ENCODE measurements at regions not wholly inside any gene's neighbourhood (a gene's known extent, or its start where the extent isn't known, plus 50 kb on each side); places are given as distances from the start of the nearest gene placed in this dataset.

GRCh38 chr1:231091831-231092301 lies 51.8 kb upstream of the FAM89A start (continued):
- TF ChIP-seq, protein P1, sequence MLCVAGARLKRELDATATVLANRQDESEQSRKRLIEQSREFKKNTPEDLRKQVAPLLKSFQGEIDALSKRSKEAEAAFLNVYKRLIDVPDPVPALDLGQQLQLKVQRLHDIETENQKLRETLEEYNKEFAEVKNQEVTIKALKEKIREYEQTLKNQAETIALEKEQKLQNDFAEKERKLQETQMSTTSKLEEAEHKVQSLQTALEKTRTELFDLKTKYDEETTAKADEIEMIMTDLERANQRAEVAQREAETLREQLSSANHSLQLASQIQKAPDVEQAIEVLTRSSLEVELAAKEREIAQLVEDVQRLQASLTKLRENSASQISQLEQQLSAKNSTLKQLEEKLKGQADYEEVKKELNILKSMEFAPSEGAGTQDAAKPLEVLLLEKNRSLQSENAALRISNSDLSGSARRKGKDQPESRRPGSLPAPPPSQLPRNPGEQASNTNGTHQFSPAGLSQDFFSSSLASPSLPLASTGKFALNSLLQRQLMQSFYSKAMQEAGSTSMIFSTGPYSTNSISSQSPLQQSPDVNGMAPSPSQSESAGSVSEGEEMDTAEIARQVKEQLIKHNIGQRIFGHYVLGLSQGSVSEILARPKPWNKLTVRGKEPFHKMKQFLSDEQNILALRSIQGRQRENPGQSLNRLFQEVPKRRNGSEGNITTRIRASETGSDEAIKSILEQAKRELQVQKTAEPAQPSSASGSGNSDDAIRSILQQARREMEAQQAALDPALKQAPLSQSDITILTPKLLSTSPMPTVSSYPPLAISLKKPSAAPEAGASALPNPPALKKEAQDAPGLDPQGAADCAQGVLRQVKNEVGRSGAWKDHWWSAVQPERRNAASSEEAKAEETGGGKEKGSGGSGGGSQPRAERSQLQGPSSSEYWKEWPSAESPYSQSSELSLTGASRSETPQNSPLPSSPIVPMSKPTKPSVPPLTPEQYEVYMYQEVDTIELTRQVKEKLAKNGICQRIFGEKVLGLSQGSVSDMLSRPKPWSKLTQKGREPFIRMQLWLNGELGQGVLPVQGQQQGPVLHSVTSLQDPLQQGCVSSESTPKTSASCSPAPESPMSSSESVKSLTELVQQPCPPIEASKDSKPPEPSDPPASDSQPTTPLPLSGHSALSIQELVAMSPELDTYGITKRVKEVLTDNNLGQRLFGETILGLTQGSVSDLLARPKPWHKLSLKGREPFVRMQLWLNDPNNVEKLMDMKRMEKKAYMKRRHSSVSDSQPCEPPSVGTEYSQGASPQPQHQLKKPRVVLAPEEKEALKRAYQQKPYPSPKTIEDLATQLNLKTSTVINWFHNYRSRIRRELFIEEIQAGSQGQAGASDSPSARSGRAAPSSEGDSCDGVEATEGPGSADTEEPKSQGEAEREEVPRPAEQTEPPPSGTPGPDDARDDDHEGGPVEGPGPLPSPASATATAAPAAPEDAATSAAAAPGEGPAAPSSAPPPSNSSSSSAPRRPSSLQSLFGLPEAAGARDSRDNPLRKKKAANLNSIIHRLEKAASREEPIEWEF (IDR thresholded peaks at IDR 0.05; ENCODE audit: insufficient replicate concordance, low read depth, low read length): no peak
- TF ChIP-seq CBX3 (IDR thresholded peaks at IDR 0.05; ENCODE audit: borderline replicate concordance, low read depth) (no peak), NR2F1 (conservative IDR thresholded peaks at IDR 0.05) (no peak), ATF7 (IDR thresholded peaks at IDR 0.05; ENCODE audit: low read depth) (no peak), TBL1XR1 (IDR thresholded peaks at IDR 0.05; ENCODE audit: low read depth, low read length) (no peak)

DNA sequence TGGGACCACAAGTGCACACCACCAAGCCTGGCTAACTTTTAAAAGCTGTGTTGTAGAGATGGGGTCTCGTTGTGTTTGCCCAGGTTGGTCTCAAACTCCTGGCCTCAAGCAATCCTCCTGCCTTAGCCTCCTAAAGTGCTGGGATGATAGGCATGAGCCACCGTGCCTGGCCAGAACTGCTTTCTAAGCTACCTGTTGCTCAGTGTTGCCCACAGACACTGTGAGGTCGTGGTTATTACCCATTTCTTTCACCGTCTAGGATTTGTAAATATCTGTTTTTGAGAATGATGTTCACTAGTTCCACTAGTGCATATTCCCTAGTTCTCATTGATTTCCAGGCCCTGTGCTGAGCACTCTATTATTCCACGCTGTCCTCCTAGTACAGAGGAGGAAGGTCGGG lies 51.4 kb upstream of the FAM89A start:
- no peak overlapping the region for H3K4me3 ChIP-seq
- 41% methylated on average over 6 of the region's 6 CpGs for WGBS (ENCODE audit: insufficient coverage, insufficient replicate concordance, low lambda C conversion rate, missing lambda C conversion rate)
- ChIA-PET CTCF (interaction anchor here (0.6 to 3.7 kb wide), 11 partner anchors 10 to 498 kb away, joined by 3 to 27 read pairs (median 4); no protein-coding TSS in a partner anchor), POLR2A (no interaction called here), RAD21 (ENCODE audit: unreplicated experiment) (interaction anchor here (1.0 kb wide), 2 partner anchors 167 to 175 kb away, joined by 3 read pairs; no protein-coding TSS in a partner anchor), SMC1A (ENCODE audit: uncharacterized antibody, unreplicated experiment) (interaction anchor here (0.7 to 3.4 kb wide), 5 partner anchors 56 to 178 kb away, joined by 3 to 12 read pairs (median 4); no protein-coding TSS in a partner anchor)
- no peak overlapping the region for H3K27ac ChIP-seq (ENCODE audit: control insufficient read depth, insufficient read depth)
- in situ Hi-C loops (cut with MboI): loop anchor here (10.0 kb wide), 1 partner anchor 177 kb away; no protein-coding TSS in a partner anchor
- ATAC-seq (no peak), DNase-seq (ENCODE audit: low read depth, low spot score) (no peak), FAIRE-seq (no peak)
- no peaks in the 10 kb centered on the region for H3K36me3 ChIP-seq (ENCODE audit: control insufficient read depth in 2 of 2, insufficient read depth in 2 of 2, low read length in 1 of 2)
- no peaks in the 10 kb centered on the region for H4K20me1 ChIP-seq (ENCODE audit: control insufficient read depth, insufficient read depth)
- intact Hi-C loops (cut with micrococcal nuclease; ENCODE audit: unreplicated experiment): loop anchor here (10.0 kb wide), 1 partner anchor 297 kb away; no protein-coding TSS in a partner anchor
- H3K9ac ChIP-seq (ENCODE audit: control insufficient read depth, insufficient read depth, low read length): no peak overlapping the region
- H3K4me2 ChIP-seq (ENCODE audit: control insufficient read depth, insufficient read depth): no peak overlapping the region
- no peaks in the 10 kb centered on the region; a peak in 1 of 4 replicates for H3K27me3 ChIP-seq (replicated peaks in 1 of 2; ENCODE audit: control insufficient read depth in 2 of 2, insufficient read depth in 2 of 2, low read length in 1 of 2)
- no TSS peak for BruUV-seq (replicated peaks)
- H3K9me3 ChIP-seq (replicated peaks; ENCODE audit: control insufficient read depth, insufficient read depth, low read length): no peaks in the 10 kb centered on the region
- H3K79me2 ChIP-seq (ENCODE audit: control insufficient read depth, insufficient read depth, low read length): no peaks in the 10 kb centered on the region
- no peak overlapping the region for H2AFZ ChIP-seq (ENCODE audit: control insufficient read depth, low read depth, low read length)
- no peaks in the 10 kb centered on the region for H3K4me1 ChIP-seq (ENCODE audit: control insufficient read depth, insufficient read depth, low read length)
- TF ChIP-seq RAD21 (IDR thresholded peaks at IDR 0.05; ENCODE audit: insufficient read depth, low read depth, low read length): no peak
- TF ChIP-seq EGR1 (IDR thresholded peaks at IDR 0.05; ENCODE audit: borderline replicate concordance in 1 of 2, low read depth in 2 of 2, low read length in 2 of 2): no peak
- TF ChIP-seq KDM1A (IDR thresholded peaks at IDR 0.05; ENCODE audit: borderline replicate concordance): no peak
- TF ChIP-seq PRDM15 (CRISPR knock-in tag; IDR thresholded peaks at IDR 0.05): no peak
- TF ChIP-seq MTA3 (IDR thresholded peaks at IDR 0.05; ENCODE audit: borderline replicate concordance, low read length): no peak
- no peak for TF ChIP-seq ZSCAN29 (IDR thresholded peaks at IDR 0.05)
- TF ChIP-seq DPF2 (IDR thresholded peaks at IDR 0.05): no peak
- TF ChIP-seq JUND (IDR thresholded peaks at IDR 0.05; ENCODE audit: low read depth, low read length): no peak
- no peak for TF ChIP-seq POU2F2 (IDR thresholded peaks at IDR 0.05; ENCODE audit: borderline replicate concordance, low read depth, low read length)
- no peak for TF ChIP-seq SP1 (IDR thresholded peaks at IDR 0.05; ENCODE audit: low read depth, low read length)
- no peak for TF ChIP-seq IRF4 (IDR thresholded peaks at IDR 0.05; ENCODE audit: low read depth, low read length)

Data from GM12878 (cell line).